ENCODE measurements at regions not wholly inside any gene's neighbourhood (a gene's known extent, or its start where the extent isn't known, plus 50 kb on each side); places are given as distances from the start of the nearest gene placed in this dataset.

GRCh38 chr2:145849466-145849865, 1329.5 kb upstream of the ZEB2 start:
- DNase-seq (no peak), ATAC-seq (no peak)
- no peaks in the 10 kb centered on the region for H3K9me3 ChIP-seq (ENCODE audit: control insufficient read depth, low read length, poor library complexity, severe bottlenecking)
- Mint-ChIP-seq H3K27ac (no peak overlapping the region), H3K36me3 (ENCODE audit: low read depth) (no peaks in the 10 kb centered on the region), H3K4me3 (no peak overlapping the region), H3K27me3 (no peaks in the 10 kb centered on the region), H3K4me1 (no peaks in the 10 kb centered on the region)

DNA sequence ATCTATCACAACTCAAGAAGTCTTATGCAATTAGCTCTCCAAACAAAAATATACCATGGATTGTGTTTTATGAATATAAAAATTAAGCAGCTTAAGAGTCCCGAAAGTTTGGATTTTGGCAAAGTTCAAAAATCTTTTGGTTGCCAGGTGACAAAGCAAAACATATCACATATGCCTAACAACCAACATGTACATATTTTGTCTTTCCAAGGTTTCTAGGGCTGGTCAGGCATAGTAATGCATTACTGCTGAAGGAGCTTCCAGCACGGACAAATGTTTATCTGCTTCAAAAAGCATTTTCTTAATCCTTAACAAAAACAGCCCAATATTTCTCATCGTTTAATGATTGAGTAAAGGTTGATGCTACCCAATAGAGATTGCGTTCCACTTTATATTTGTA, 1327.1 kb upstream of the ZEB2 start:
- no peak overlapping the region for H3K4me3 Mint-ChIP-seq
- ATAC-seq (no peak), DNase-seq (no peak)
- no peaks in the 10 kb centered on the region for H3K36me3 Mint-ChIP-seq (ENCODE audit: low read depth)
- H3K4me1 Mint-ChIP-seq: no peaks in the 10 kb centered on the region
- no peaks in the 10 kb centered on the region for H3K9me3 ChIP-seq (ENCODE audit: control insufficient read depth, low read length, poor library complexity, severe bottlenecking)
- H3K27ac Mint-ChIP-seq: no peak overlapping the region
- no peaks in the 10 kb centered on the region for H3K27me3 Mint-ChIP-seq

DNA sequence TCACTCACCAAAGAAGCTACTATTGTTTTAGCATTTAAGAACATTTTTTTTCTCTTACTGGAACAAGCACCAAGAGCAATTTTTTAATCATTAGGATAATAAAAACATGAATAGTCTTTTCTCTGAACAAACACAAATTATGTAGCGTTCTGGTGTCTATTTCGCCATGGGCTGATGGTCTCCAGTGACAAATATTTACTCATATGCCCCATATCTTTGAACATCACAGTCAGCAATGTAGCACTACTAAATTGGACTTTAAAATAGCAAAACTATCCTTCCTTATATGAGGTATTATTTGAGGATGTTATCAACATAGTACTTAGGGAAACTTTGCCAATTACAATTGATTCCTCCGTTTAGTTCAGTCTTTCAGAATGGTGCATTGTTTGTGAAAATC, 1326.0 kb upstream of the ZEB2 start:
- no peak for ATAC-seq
- Mint-ChIP-seq H3K27me3 (no peaks in the 10 kb centered on the region), H3K4me1 (no peaks in the 10 kb centered on the region), H3K36me3 (ENCODE audit: low read depth) (no peaks in the 10 kb centered on the region), H3K27ac (no peak overlapping the region), H3K4me3 (no peak overlapping the region)
- no peak for DNase-seq
- H3K9me3 ChIP-seq (ENCODE audit: control insufficient read depth, low read length, poor library complexity, severe bottlenecking): no peaks in the 10 kb centered on the region

DNA sequence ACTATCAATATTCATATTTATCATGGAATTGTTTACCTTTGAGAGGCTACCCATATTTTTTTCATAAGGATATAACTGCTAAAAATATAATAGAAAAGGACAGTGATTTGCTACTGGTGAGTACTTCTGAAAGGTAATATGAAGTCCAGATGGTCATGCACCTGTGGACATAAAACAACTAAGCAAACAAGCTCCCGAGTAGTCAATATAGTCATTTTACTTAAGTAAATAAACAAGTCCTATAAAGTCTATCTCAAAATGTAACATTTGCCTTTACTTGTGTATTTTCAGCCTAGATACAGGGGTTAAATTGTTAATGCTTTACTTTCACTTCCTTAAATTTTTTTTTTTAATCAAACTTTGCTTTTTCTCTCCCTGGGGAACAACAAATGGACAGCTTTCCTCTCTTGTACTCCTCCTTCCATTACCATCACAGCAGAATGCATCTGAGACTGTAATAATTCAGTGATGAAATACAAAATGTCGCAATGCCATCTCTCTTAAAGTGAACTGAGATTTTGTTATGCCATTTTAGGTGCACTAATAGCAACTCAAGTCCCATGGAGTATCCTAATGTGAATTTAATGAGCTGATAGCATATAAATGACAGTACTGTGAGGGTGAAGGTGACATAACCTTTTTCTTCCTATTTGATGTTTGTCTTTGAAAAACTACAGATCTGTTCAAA, 1325.4 kb upstream of the ZEB2 start:
- Mint-ChIP-seq H3K36me3 (ENCODE audit: low read depth) (no peaks in the 10 kb centered on the region), H3K27ac (no peak overlapping the region), H3K4me3 (no peak overlapping the region), H3K27me3 (no peaks in the 10 kb centered on the region), H3K4me1 (no peaks in the 10 kb centered on the region)
- no peaks in the 10 kb centered on the region for H3K9me3 ChIP-seq (ENCODE audit: control insufficient read depth, low read length, poor library complexity, severe bottlenecking)
- ATAC-seq (no peak), DNase-seq (no peak)

DNA sequence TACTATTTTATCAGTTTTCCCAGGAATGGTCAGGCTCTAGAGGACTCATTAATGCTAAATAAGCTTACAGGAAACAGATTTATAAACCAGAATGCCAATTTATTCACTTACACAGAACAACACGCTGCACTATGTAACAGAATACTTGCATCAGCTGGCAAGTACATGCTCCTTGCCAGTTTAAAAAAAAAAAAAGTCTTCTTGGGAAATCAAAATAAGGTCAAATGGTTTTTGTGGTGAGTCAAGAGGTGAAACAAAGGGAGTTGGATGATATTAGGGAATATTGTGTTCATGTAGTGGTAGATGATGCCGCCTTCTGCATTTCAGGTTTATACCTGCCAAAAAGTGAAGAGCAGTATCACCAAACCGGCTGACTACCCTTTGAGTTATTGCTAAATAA, 1322.1 kb upstream of the ZEB2 start:
- DNase-seq: no peak
- Mint-ChIP-seq H3K4me1 (no peaks in the 10 kb centered on the region), H3K36me3 (ENCODE audit: low read depth) (no peaks in the 10 kb centered on the region), H3K4me3 (no peak overlapping the region), H3K27ac (no peak overlapping the region), H3K27me3 (no peaks in the 10 kb centered on the region)
- H3K9me3 ChIP-seq (ENCODE audit: control insufficient read depth, low read length, poor library complexity, severe bottlenecking): no peaks in the 10 kb centered on the region
- ATAC-seq: no peak

DNA sequence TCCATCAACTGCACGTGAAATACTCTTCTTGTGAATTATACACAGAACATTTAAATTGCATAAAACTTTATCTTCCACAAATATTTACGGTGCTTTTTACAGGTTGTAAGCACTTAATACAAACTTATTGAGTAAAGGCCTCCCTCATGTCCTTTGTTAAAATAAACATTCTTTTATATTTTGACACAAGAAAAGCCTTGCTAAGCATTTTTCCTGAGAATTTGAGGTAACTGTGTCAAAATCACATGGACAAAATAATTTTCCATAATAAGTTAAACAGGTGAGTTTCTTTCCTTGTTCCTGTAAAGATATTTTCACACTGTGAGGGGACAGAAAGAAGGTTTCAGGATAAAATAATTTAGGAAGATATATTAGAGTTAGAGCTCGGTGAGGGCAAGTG, 1317.1 kb upstream of the ZEB2 start:
- H3K27me3 Mint-ChIP-seq: no peaks in the 10 kb centered on the region
- H3K4me1 Mint-ChIP-seq: no peaks in the 10 kb centered on the region
- no peak overlapping the region for H3K4me3 Mint-ChIP-seq
- ATAC-seq: no peak
- H3K36me3 Mint-ChIP-seq (ENCODE audit: low read depth): no peaks in the 10 kb centered on the region
- no peak for DNase-seq
- H3K27ac Mint-ChIP-seq: no peak overlapping the region
- no peaks in the 10 kb centered on the region for H3K9me3 ChIP-seq (ENCODE audit: control insufficient read depth, low read length, poor library complexity, severe bottlenecking)

DNA sequence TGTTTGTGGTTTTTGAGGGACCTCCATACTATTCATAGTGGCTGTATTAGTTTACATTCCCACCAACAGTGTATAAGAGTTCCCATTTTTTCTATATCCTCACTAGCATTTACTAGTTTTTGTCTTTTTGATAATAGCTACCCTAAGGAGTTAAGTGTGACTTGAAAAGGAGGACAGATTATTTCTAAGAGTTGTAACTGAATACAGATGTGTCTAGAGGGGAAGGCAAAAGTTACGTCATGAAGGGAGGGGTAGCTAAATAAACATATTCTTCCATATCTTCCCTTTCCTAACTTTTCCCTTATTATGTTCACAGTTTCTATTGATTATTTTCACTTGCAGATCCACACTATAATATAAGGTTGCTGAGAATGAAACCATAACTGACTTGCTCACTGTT, 1315.7 kb upstream of the ZEB2 start:
- Mint-ChIP-seq H3K27ac (no peak overlapping the region), H3K27me3 (no peaks in the 10 kb centered on the region), H3K4me1 (no peaks in the 10 kb centered on the region), H3K4me3 (no peak overlapping the region), H3K36me3 (ENCODE audit: low read depth) (no peaks in the 10 kb centered on the region)
- no peak for DNase-seq
- no peaks in the 10 kb centered on the region for H3K9me3 ChIP-seq (ENCODE audit: control insufficient read depth, low read length, poor library complexity, severe bottlenecking)
- ATAC-seq: no peak

DNA sequence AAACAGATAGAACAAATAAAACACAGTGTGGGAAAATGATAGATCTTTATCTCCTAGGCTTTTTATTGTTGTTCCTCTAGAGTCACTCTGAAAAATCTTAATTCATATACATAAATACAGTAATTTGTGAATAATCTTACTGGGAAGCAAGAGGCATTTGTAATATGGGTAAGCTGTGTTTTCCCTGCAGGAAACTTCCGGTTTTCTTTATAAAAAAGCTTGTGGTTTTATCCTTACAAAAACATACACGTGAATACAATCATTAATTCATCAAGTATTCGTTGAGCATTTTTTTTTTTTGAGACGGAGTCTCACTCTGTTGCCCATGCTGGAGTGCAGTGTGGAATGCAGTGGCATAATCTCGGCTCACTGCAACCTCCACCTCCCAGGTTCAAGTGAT, 1312.8 kb upstream of the ZEB2 start:
- H3K36me3 Mint-ChIP-seq (ENCODE audit: low read depth): no peaks in the 10 kb centered on the region
- no peak for DNase-seq
- H3K27me3 Mint-ChIP-seq: no peaks in the 10 kb centered on the region
- no peak for ATAC-seq
- no peak overlapping the region for H3K4me3 Mint-ChIP-seq
- no peaks in the 10 kb centered on the region for H3K9me3 ChIP-seq (ENCODE audit: control insufficient read depth, low read length, poor library complexity, severe bottlenecking)
- no peak overlapping the region for H3K27ac Mint-ChIP-seq
- no peaks in the 10 kb centered on the region for H3K4me1 Mint-ChIP-seq

- no peaks in the 10 kb centered on the region for H3K27me3 Mint-ChIP-seq
- H3K36me3 Mint-ChIP-seq (ENCODE audit: low read depth): no peaks in the 10 kb centered on the region
- no peak for ATAC-seq
- no peak for DNase-seq
- H3K4me1 Mint-ChIP-seq: no peaks in the 10 kb centered on the region
- no peak overlapping the region for H3K27ac Mint-ChIP-seq
- H3K4me3 Mint-ChIP-seq: no peak overlapping the region
- no peaks in the 10 kb centered on the region for H3K9me3 ChIP-seq (ENCODE audit: control insufficient read depth, low read length, poor library complexity, severe bottlenecking)
Measured at GRCh38 chr2:145829931-145830330, 1310.0 kb upstream of the ZEB2 start.

- no peaks in the 10 kb centered on the region for H3K36me3 Mint-ChIP-seq (ENCODE audit: low read depth)
- ATAC-seq (no peak), DNase-seq (no peak)
- no peak overlapping the region for H3K4me3 Mint-ChIP-seq
- H3K9me3 ChIP-seq (ENCODE audit: control insufficient read depth, low read length, poor library complexity, severe bottlenecking): no peaks in the 10 kb centered on the region
- H3K27me3 Mint-ChIP-seq: no peaks in the 10 kb centered on the region
- H3K4me1 Mint-ChIP-seq: no peaks in the 10 kb centered on the region
- H3K27ac Mint-ChIP-seq: no peak overlapping the region
Measured at GRCh38 chr2:145827235-145827634, 1307.3 kb upstream of the ZEB2 start.

- Mint-ChIP-seq H3K36me3 (ENCODE audit: low read depth) (no peaks in the 10 kb centered on the region), H3K4me3 (no peak overlapping the region), H3K27me3 (no peaks in the 10 kb centered on the region), H3K4me1 (no peaks in the 10 kb centered on the region), H3K27ac (no peak overlapping the region)
- ATAC-seq: no peak
- DNase-seq: no peak
- no peaks in the 10 kb centered on the region for H3K9me3 ChIP-seq (ENCODE audit: control insufficient read depth, low read length, poor library complexity, severe bottlenecking)
Measured at GRCh38 chr2:145824384-145824783, 1304.5 kb upstream of the ZEB2 start.

DNA sequence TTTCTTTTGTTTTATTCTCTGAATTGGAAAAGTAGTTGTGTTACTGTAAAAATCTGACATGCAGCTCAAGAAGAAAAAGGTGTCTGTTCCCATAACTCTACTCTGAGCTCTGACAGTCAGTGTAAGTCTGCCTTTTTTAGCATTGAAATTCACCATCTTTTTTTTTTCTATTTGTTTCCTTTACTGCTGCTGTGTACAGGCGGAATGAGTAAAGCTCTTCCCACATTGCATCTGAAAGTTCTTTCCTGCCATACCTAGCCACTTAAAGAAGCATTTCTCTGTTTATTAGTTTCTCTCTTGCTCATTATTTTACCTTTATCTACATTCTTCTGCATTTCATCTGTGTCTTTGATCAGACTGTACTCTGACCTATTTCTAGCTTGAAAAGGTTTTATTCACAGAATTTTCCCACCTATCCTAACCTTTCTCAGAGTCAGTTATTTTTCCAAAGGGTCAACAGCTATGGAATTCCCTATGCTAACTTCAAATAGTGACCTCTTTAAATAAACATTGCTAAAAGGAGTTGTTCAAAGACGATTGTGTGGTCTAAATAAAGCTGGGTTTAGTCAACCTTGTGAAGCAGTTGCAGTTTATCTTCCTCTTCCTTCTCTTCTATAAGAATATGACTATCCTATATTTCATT, 1303.1 kb upstream of the ZEB2 start:
- no peaks in the 10 kb centered on the region for H3K4me1 Mint-ChIP-seq

DNA sequence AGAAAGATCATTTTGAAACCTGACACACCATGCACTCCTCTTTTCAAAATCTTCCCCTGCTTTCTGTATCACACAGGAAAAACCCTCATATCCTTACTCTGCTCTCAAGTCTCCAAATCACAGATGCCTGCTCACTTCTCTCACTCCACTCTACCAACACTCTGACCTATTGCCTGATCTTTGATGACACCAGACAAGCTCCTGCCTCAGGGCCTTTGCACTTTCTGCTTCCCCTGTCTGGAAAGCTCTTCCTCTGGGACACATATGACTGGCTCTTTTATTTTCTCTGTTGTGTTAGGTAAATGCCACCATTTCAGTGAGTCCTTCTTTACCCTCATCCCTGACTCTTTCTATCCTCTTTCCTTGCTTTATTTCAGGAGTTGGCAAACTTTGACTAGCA, 1300.7 kb upstream of the ZEB2 start:
- DNase-seq: no peak
- Mint-ChIP-seq H3K4me3 (no peak overlapping the region), H3K36me3 (ENCODE audit: low read depth) (no peaks in the 10 kb centered on the region), H3K27ac (no peak overlapping the region), H3K4me1 (no peaks in the 10 kb centered on the region), H3K27me3 (no peaks in the 10 kb centered on the region)
- no peak for ATAC-seq
- H3K9me3 ChIP-seq (ENCODE audit: control insufficient read depth, low read length, poor library complexity, severe bottlenecking): no peaks in the 10 kb centered on the region

More for the DNA sequence above, 1303.1 kb upstream of the ZEB2 start:
- no peaks in the 10 kb centered on the region for H3K27me3 Mint-ChIP-seq
- ATAC-seq (no peak), DNase-seq (no peak)
- H3K4me3 Mint-ChIP-seq: no peak overlapping the region
- H3K9me3 ChIP-seq (ENCODE audit: control insufficient read depth, low read length, poor library complexity, severe bottlenecking): no peaks in the 10 kb centered on the region
- no peak overlapping the region for H3K27ac Mint-ChIP-seq
- no peaks in the 10 kb centered on the region for H3K36me3 Mint-ChIP-seq (ENCODE audit: low read depth)

GRCh38 chr2:145818890-145819504, 1299.1 kb upstream of the ZEB2 start:
- no peaks in the 10 kb centered on the region for H3K9me3 ChIP-seq (ENCODE audit: control insufficient read depth, low read length, poor library complexity, severe bottlenecking)
- Mint-ChIP-seq H3K36me3 (ENCODE audit: low read depth) (no peaks in the 10 kb centered on the region), H3K27ac (no peak overlapping the region), H3K27me3 (no peaks in the 10 kb centered on the region), H3K4me3 (no peak overlapping the region), H3K4me1 (no peaks in the 10 kb centered on the region)
- no peak for ATAC-seq
- no peak for DNase-seq
